HCT116 (cell line): ENCODE measurements at regions not wholly inside any gene's neighbourhood (a gene's known extent, or its start where the extent isn't known, plus 50 kb on each side); places are given as distances from the start of the nearest gene placed in this dataset.

Experiments
- ATAC-seq: fragments of 200-7000 bp; cut with Tn5 transposase; 2 replicates; pipeline ENCODE4 v1.9.1; 2020; ENCODE audit warnings: mild to moderate bottlenecking, moderate library complexity
- BruUV-seq: library from RNA; stranded (reverse); fragments of 400-500 nt; replicated peaks from 2 replicates; lab custom pipeline; 2021; lab: Mats Ljungman, UMichigan
- CTCF ChIA-PET: fragments of 300-600 bp; sonication (Branson Sonifier 250); formaldehyde crosslinking; loops from one replicate; lab custom pipeline; 2021; ENCODE audit warnings: antibody characterized with exemption; lab: Charles Lee
- POLR2A ChIA-PET: fragments of 300-600, 350-600 bp; sonication (Branson Sonifier 250); formaldehyde crosslinking; loops from one replicate; lab custom pipeline; 2021; ENCODE audit warnings: antibody characterized with exemption; lab: Charles Lee
- RAD21 ChIA-PET, 2 experiments: fragments of 300-600 bp; sonication (Branson Sonifier 250); formaldehyde crosslinking; loops; one replicate each; lab custom pipeline; 2023; ENCODE audit warnings: low total read pairs in 2 of 2; ENCODE audit not compliant: uncharacterized antibody in 2 of 2, unreplicated experiment in 2 of 2, low non-redundant PET in 1 of 2; lab: Charles Lee
- DNase-seq: peaks from one replicate; pipeline ENCODE4 v3.0.0-alpha.2; 2010; ENCODE audit warnings: low read depth, low spot score
- H2AFZ ChIP-seq: fragments of 200-600 bp; shearing (Covaris generic), sonication (generic); 2 replicates; pipeline ENCODE4 v1.6.1; 2017; ENCODE audit warnings: low read depth, mixed run types, mixed read lengths, antibody characterized with exemption, low read length; ENCODE audit not compliant: poor library complexity, severe bottlenecking
- H3K27ac ChIP-seq: 2 replicates; pipeline ENCODE4 v1.5.1; 2012; ENCODE audit warnings: low read depth, low read length
- H3K27me3 ChIP-seq: fragments of 200-600 bp; sonication (generic); 2 replicates; pipeline ENCODE4 v1.6.1; 2016; ENCODE audit warnings: mixed run types, low read length, mixed read lengths; ENCODE audit not compliant: insufficient read depth
- H3K36me3 ChIP-seq, 2 experiments: fragments of 200-500 bp in 1 of 2; fragments of 200-600 bp in 1 of 2; sonication (Bioruptor generic) in 1 of 2; sonication (generic) in 1 of 2; 2 replicates each; pipeline versions ENCODE4 v1.5.1 to v1.6.1; 2014 to 2016; ENCODE audit warnings: low read length in 2 of 2, inconsistent platforms in 1 of 2, mixed read lengths in 1 of 2, mixed run types in 1 of 2; ENCODE audit not compliant: insufficient read depth in 2 of 2, control insufficient read depth in 1 of 2
- H3K4me1 ChIP-seq, 2 experiments: fragments of 200-600 bp in 1 of 2; sonication (generic) in 1 of 2; 2 replicates each; pipeline versions ENCODE4 v1.5.1 to v1.6.1; 2012 to 2017; ENCODE audit warnings: low read length in 2 of 2, inconsistent platforms in 1 of 2, mild to moderate bottlenecking in 1 of 2, mixed read lengths in 1 of 2, mixed run types in 1 of 2, moderate library complexity in 1 of 2; ENCODE audit not compliant: insufficient read depth in 2 of 2, control insufficient read depth in 1 of 2
- H3K4me2 ChIP-seq: fragments of 200-600 bp; sonication (generic); 2 replicates; pipeline ENCODE4 v1.6.1; 2017; ENCODE audit warnings: mixed run types, low read length, mixed read lengths
- H3K4me3 ChIP-seq, 2 experiments: fragments of 200-600 bp in 1 of 2; sonication (generic) in 1 of 2; replicated peaks in 1 of 2; 2 replicates each; pipeline ENCODE4 v1.5.1; 2011 to 2016; ENCODE audit warnings: low read length in 2 of 2, control low read depth in 1 of 2, low read depth in 1 of 2, mild to moderate bottlenecking in 1 of 2, mixed read lengths in 1 of 2, mixed run types in 1 of 2
- H3K79me2 ChIP-seq: fragments of 200-600 bp; sonication (generic); 2 replicates; pipeline ENCODE4 v1.6.1; 2017; ENCODE audit warnings: mild to moderate bottlenecking, mixed run types, low read length, moderate library complexity, mixed read lengths; ENCODE audit not compliant: insufficient read depth
- H3K9ac ChIP-seq: fragments of 200-600 bp; sonication (generic); 2 replicates; pipeline ENCODE4 v1.6.1; 2016; ENCODE audit warnings: low read length, mixed read lengths
- H3K9me2 ChIP-seq: fragments of 200-600 bp; sonication (generic), shearing (Covaris generic); 2 replicates; pipeline ENCODE4 v1.6.1; 2017; ENCODE audit warnings: mixed run types, mild to moderate bottlenecking, moderate library complexity; ENCODE audit not compliant: insufficient read depth
- H3K9me3 ChIP-seq, 2 experiments: fragments of 200-500 bp in 1 of 2; fragments of 200-600 bp in 1 of 2; sonication (Bioruptor generic) in 1 of 2; sonication (generic) in 1 of 2; 2 replicates each; pipeline ENCODE4 v1.6.1; 2014 to 2017; ENCODE audit warnings: low read length in 2 of 2, mixed read lengths in 2 of 2, inconsistent platforms in 1 of 2, low read depth in 1 of 2, mild to moderate bottlenecking in 1 of 2, mixed run types in 1 of 2, moderate library complexity in 1 of 2; ENCODE audit not compliant: control insufficient read depth in 1 of 2, insufficient read depth in 1 of 2
- H4K20me1 ChIP-seq: fragments of 200-600 bp; sonication (generic), shearing (Covaris generic); 2 replicates; pipeline ENCODE4 v1.6.1; 2017; ENCODE audit warnings: mixed run types, mild to moderate bottlenecking, moderate library complexity; ENCODE audit not compliant: insufficient read depth
- CEBPB ChIP-seq: IDR thresholded peaks from 2 replicates; pipeline ENCODE4 v1.6.1; 2012; ENCODE audit warnings: low read depth
- FOSL1 ChIP-seq: IDR thresholded peaks from 2 replicates; pipeline ENCODE4 v1.6.1; 2012; ENCODE audit warnings: low read depth
- MAX ChIP-seq: IDR thresholded peaks from 2 replicates; pipeline ENCODE4 v1.6.1; 2012
- POLR2A ChIP-seq: IDR thresholded peaks from 2 replicates; pipeline ENCODE4 v1.7.0; 2011; ENCODE audit warnings: borderline replicate concordance; ENCODE audit not compliant: insufficient read depth, insufficient read length; ENCODE audit errors: extremely low read depth
- POLR2AphosphoS5 ChIP-seq: IDR thresholded peaks from 2 replicates; pipeline ENCODE4 v1.6.1; 2011; ENCODE audit warnings: mild to moderate bottlenecking, low read depth, low read length, moderate library complexity
- intact Hi-C: fragments of 100-400 bp; cut with micrococcal nuclease; formaldehyde crosslinking; loops from 2 replicates; pipeline ENCODE4 v1.10.0; 2022

- POLR2A ChIA-PET, result no interaction called here
- no TSS peak for BruUV-seq
- TF ChIP-seq MAX (peak; percentile 37), POLR2AphosphoS5 (no peak)
- Histone ChIP-seq H3K36me3 (no peaks in the 10 kb centered on the region), H3K4me3 (no peak overlapping the region), H2AFZ (peak overlapping the region; percentile 94), H3K9me2 (no peaks in the 10 kb centered on the region), H3K9ac (no peak overlapping the region), H3K4me1 (peaks cover 13 to 35% of the 10 kb centered on the region in 2 experiments), H3K27ac (no peak overlapping the region), H3K27me3 (no peaks in the 10 kb centered on the region), H3K9me3 (no peaks in the 10 kb centered on the region), H3K4me2 (peak overlapping the region; percentile 33), H4K20me1 (no peaks in the 10 kb centered on the region), H3K79me2 (no peaks in the 10 kb centered on the region)
- CTCF ChIA-PET, result interaction anchor here (0.7 to 2.2 kb wide), 2 partner anchors 69 to 108 kb away, joined by 3 to 5 read pairs; no protein-coding TSS in a partner anchor
- no peak for DNase-seq
- intact Hi-C loops, result no loop called here
- ATAC-seq, result peak; percentile 61
- RAD21 ChIA-PET, result no interaction called here
Measured at GRCh38 chr3:170740726-170741591, 129.0 kb downstream of the RPL22L1 start.

- Histone ChIP-seq H3K9ac (no peak overlapping the region), H3K79me2 (no peaks in the 10 kb centered on the region), H3K36me3 (no peaks in the 10 kb centered on the region), H4K20me1 (no peaks in the 10 kb centered on the region), H2AFZ (no peak overlapping the region), H3K4me2 (no peak overlapping the region), H3K4me1 (peaks cover 9 to 29% of the 10 kb centered on the region in 2 experiments), H3K9me3 (no peaks in the 10 kb centered on the region), H3K27me3 (no peaks in the 10 kb centered on the region), H3K4me3 (no peak overlapping the region), H3K9me2 (no peaks in the 10 kb centered on the region), H3K27ac (no peak overlapping the region)
- intact Hi-C loops, result no loop called here
- no peak for ATAC-seq
- ChIA-PET RAD21 (no interaction called here), CTCF (interaction anchor here (0.7 to 2.2 kb wide), 2 partner anchors 69 to 108 kb away, joined by 3 to 5 read pairs; no protein-coding TSS in a partner anchor), POLR2A (no interaction called here)
- no TSS peak for BruUV-seq
- TF ChIP-seq POLR2A, result no peak
- TF ChIP-seq POLR2AphosphoS5, result no peak
- TF ChIP-seq MAX, result no peak
- TF ChIP-seq FOSL1, result no peak
- no peak for TF ChIP-seq CEBPB
- DNase-seq, result no peak
Measured at GRCh38 chr3:170740285-170740684, 129.7 kb downstream of the RPL22L1 start.
